Ammon's horn (tissue), 1 donor: ENCODE measurements at regions not wholly inside any gene's neighbourhood (a gene's known extent, or its start where the extent isn't known, plus 50 kb on each side); places are given as distances from the start of the nearest gene placed in this dataset.

Experiments used
- DNase-seq: peaks from one replicate; pipeline ENCODE4 v3.0.0-alpha.2; 2016; ENCODE audit warnings: low spot score

DNA sequence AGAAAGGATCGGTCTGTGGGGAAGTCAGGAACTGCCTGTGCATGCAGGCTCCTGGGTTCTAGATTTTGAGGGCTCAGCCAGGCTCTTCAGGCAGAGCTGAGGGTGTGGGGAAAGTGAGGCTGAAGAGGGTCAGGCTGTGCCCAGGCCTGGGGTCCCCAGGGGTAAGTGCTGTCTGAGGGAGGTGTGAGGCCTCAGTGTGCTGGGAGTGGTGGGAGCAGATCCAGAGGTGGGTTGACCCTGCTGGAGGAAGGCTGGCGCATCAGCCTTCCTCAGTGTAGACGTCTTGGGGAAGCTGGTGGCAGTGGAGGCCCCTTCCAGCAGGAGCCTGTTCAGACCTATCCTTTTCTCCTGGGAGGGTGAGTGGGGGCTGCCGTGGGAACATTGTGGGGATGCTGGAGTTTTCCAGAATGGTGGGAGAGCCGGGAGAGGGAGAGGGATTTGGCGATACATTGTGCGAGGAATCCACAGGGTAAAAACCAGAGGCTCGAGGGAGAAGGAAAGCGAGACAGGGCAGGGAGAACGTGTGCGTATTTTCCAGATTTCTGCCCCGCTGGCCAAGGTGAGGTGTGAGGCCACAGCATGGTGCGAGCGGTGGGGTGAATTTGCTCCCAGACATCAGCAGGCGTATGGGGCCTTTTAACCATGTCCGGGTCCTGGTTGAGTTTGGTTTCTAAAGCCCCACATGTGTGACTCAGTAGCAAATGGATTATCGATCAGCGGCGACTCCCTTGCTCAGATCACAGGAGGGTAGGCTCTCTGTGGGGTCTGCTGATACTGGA is 237.7 kb downstream of the TEX29 start:
- no peak for DNase-seq

DNA sequence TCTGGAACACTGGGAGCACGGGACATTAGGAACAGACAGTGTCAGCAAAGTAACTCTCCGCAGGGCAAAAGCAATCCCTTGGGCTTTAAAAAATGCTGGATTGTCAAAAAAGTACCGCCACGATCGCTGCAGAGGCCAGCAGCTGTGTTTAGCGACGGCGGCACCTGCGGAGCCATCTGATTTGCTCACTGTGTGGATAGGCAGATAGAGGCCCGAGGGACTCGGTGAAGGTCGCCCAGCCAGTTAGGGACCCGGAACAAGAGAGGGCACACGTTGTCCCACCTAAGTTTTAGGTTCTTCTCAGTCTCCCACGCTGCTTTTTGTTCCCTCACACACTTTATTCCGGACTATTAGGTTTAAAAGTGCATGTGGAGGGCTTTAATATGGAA is 238.3 kb downstream of the TEX29 start:
- DNase-seq, result no peak

DNA sequence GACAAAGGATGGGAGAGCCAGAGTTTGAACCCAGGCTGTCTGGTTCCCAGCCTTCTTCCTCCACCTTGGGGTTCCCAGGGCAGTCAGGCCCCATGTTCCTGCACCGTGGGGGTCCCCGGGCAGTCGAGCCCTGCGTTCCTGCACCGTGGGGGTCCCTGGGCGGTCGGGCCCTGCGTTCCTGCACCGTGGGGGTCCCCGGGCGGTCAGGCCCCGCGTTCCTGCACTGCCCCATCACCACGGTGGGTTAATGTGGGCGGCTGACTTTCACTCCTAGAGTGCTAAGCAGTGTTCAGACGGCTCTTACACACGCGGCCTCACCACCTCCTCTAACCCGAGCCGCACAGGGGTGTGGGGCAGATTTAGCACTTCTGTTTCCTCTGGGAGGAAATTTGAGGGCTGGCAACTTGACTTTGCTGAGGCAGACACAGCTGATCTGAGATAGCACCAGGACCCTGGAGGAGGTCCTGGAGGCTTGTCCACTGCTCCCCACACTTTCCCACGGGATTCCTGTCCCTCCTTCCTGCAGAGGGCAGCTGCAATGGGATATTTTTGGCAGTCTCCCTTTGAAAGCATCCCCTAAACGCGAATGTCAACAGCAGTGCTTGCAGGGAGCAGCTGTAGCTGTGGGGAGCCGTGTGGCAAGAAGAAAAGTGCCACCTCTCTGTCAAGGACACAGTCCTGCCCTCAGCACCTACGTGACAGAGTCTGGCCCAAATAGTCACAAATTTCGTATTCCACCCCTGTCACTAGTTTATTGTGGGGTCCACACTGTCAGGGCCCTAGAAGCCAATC is 239.4 kb downstream of the TEX29 start:
- DNase-seq, result no peak

DNA sequence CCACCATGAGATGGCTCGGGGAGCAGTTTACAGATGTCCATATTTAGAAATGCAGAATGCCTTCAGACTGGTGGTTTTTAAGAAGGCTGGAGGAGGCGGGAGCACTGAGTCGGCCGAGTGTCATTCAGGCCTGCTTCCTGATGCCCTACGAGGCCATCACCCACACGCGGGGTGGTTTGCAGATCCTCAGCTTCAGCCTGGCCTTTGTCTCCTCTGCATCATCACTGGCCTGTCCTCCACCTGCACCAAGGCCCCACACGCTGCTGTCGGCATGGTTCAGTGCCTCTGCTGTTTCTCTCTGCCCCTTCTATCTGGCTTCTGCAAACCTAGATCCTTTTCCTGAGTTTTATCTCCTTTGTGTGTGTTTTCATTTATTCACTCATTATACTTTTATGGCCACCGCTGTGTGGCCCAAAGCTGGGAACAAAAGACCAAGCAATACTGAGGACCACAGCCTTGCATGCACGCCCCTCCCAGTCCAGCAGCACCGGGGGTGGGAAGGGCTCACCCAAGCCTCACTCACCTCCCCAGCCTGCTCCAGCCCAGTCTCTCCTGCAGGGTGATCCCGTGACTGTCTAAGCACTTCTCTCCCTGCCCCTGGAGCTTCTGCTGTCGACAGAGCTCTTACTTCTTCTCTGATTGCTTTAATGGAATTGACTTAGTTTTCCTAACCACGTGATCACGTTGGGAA is 240.8 kb downstream of the TEX29 start:
- DNase-seq, result no peak

DNA sequence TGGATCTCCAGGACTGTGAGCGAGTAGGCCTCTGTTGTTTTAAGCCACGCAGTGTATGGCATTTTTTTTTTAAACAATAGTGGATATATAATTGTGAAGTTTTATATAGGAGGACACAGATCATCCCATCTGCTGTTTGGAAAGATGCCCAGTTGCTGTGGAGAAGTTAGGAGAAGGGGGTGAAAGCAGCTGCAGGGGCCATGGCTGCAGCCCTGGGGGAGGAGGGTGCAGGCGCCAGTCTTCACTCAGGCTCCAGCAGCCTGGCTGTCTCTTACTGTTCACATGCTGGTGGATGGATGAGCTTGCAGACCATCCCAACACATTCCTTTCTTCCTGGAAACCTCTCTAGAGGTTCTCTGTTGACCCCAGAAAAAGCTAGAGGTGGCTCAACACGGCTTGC is 242.3 kb downstream of the TEX29 start:
- DNase-seq, result no peak

DNA sequence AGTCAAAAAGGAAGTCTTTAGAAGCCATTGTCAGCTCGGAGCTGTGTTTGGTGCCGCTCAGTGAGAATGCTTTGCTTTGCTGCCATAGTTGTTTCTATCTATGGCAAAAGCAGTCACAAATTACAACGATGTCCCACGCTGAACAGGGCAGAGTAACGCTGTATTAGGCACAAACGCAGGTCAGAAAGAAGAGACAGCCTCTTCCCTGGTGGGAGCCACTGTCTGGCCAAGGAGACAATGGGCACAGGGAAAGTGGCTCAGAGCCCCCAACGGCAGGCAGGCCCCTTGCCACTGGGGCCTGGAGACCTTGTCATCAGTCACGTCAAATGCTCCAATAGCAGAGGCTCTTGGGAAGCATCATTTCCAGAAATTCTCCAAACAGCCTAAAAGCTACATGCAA is 244.2 kb downstream of the TEX29 start:
- no peak for DNase-seq

DNA sequence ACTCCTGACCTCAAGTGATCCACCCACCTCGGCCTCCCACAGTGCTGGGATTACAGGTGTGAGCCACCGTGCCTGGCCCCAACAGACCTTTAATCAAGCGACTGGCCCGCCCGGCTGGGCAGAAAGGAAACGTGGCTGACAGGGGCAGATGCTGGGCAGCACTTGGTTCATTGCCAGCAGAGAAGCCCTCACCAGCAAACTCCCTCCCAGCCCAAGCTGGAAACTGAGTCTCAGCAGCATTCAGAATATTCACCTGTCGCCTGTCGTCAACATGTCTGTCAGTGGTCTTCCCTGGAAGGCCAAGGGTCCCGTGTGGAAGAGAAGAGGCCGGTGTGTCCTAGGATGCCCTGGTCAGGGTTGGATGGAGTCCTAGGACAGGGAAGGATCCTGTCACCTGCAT is 245.0 kb downstream of the TEX29 start:
- no peak for DNase-seq

DNA sequence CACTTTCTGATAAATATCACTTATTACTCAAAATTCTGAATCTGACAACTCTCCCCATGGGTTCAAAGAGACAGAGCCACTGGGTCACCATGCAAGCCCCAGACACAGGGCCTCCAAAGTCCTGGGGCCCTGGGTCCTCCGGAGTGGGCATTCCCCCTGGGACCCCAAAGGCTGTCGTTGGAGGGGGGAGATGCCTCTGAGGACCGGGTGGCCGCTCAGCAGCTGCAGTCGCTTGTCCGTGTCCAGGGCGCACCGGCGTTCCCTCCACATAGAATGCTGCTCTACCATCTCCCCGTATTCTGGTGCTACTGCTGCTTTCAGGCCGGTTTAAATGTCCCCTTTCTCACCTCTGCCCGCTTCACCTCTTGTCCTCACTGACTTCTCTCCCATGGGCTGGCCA is 246.1 kb downstream of the TEX29 start:
- DNase-seq, result no peak

DNA sequence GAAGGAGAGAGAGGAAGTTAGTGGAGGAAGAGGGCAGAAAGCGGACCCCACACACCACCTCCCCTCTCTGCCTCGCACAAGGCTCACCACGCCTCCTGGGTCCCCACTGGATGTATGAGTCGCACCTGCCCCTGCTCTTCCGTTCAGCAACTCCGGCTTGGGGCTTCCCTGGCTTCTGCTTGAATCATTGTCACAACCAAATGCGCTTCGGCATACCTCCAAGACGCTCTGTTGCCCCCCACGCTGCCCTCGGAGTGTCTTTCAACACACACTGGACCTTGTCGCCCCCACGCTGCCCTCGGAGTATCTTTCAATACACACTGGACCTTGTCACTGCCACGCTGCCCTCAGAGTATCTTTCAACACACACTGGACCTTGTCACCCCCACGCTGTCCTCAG is 247.2 kb downstream of the TEX29 start:
- DNase-seq, result no peak

DNA sequence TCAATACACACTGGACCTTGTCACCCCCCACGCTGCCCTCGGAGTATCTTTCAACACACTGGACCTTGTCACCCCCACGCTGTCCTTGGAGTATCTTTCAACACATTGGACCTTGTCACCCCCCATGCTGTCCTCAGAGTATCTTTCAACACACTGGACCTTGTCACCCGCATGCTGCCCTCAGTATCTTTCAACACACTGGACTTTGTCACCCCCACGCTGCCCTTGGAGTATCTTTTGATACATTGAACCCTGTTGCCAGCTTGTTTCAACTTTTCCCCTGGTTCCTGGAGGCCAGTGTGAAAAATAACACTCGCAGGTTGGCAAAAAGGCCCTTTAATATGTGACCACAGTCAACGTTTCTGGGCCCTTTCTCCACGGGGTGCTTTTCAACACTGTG is 247.8 kb downstream of the TEX29 start:
- DNase-seq, result no peak

DNA sequence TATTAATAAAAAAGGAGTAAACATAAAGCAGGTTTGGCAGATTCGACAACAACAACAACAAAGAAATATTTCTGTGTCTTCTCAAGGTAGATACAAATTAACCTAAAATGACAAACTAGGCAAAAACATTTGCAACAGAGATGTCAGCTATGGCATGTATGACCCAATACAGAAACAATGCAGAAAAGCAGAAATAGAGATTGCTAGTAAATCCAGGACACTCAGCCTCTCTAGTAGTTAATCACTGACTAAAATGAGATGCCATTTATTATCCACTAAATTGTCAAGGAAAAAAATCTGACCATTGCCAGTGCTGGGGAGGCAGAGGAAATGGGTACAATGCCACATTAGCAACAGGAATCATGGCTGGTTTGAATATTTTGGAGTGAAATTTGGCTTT is 250.5 kb downstream of the TEX29 start:
- no peak for DNase-seq

DNA sequence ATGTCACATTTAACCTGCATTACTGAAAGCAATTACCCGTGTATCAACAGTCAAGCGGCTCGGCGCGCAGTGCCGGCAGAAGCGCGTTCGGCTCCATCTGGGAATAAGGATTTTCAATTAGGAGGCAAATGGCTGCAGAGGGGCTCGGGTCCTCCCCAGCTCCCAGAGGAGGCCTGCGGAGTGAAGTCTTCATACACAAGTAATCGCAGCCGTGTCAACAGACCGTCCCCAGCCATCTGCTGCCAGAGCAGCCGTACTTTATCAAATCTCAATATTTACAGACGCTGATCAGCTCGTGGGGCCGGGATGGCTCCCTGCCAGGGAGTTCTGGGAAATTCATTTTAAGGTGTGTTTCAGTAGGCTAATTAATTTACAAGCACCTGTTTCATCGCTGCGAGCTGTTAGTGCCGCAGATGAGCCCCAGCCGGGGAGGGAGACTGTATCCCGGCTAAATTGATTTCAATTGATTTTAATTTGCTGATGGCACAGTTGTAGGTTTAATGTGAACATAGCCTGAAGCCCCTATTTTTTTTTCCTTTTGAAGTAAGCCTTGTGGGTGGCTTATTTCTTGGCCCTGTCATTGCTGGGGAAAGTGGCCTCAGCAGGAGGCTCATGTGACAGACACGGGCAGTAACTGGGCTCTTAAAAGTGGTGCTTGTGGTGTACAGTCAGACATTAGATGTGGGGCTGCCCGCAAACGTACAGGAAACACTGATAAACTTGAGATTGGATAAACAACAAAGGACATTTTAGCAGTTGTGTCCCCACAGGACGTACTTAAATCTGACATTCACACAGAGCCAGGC is 252.7 kb downstream of the TEX29 start:
- no peak for DNase-seq

DNA sequence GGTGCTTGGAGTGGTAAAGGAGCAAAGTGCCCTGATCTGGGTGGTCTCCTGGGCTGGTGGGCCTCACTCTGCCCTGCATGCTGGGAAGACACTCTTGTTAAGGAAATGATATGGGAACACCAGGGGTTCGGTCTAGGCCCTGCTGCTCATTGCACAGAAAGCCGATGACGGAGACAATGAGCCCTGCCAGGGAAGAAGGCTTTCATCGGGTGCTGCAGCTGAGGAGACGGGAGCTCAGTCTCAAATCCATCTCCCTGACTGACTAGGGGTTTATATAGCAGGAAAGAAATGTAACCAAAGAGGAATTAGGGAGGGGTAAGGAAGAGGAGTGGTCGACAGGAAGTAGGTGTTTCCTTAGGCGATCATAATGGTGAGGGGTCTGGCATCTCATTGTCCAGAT is 253.4 kb downstream of the TEX29 start:
- DNase-seq, result no peak

DNA sequence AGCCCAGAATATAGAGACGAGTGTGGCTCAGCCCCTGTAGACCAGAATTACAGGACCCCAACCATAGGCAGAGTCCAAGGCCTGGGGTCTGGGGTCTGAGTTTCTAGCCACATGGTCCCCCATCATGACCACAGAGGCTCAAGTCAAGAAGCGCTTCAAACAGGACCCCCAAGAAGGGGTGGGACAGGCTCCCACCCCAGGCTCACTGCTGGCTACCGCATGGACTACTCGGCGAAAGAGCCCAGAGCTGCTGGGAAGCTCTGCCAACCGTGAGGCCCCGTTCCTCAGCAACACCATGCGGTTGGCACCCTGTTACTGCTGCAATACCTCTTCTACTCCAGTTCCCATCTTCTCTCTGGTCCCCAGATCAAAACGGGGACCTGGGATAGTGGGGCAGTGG is 254.8 kb downstream of the TEX29 start:
- DNase-seq, result no peak

DNA sequence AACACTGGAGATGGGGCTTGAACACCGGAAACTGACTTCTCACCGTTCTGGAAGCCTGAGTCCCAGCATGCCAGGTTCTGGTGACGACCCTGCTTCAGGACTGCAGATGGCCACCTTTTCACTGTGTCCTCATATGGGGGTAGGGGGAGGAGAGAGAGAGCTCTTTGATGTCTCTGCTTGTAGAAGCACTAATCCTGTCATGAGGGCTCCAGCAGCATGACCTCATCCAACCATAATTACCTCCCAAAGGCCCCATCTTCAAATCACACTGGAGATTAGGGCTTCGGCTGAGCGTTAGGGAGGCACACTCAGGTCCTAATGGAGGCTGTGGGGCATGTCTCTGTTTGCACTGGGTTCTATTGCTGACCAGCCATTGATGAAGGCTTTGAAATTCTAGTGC is 255.3 kb downstream of the TEX29 start:
- DNase-seq, result no peak

DNA sequence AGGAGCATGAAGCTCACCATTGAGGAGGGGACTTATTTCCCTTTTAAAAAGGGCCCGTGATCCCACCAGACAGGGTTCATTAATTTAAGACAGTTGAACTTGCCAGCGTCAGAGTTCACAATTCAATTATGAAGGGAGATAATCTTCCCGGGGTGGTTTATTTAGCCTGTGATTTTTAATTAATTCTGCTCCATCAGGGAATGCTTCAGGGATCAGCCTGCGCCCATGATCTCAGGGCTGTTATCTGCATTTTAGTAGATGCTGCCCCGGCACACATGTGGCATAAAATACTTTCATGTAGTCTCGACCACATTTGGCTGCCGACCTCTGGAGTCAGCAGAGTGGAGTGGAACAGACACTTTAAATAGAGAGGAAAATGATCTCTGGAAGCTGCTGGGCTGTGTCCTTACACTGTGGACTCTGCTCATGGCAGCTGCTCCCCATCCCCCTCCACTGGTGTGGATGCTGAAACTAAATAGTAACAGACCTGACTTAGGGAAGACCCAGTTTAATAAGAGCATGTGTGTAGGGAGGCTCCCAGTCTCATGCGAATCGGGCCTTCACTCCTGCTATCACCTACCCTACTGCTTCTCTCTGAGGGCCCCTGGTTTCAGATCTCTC is 256.9 kb downstream of the TEX29 start:
- DNase-seq, result no peak

DNA sequence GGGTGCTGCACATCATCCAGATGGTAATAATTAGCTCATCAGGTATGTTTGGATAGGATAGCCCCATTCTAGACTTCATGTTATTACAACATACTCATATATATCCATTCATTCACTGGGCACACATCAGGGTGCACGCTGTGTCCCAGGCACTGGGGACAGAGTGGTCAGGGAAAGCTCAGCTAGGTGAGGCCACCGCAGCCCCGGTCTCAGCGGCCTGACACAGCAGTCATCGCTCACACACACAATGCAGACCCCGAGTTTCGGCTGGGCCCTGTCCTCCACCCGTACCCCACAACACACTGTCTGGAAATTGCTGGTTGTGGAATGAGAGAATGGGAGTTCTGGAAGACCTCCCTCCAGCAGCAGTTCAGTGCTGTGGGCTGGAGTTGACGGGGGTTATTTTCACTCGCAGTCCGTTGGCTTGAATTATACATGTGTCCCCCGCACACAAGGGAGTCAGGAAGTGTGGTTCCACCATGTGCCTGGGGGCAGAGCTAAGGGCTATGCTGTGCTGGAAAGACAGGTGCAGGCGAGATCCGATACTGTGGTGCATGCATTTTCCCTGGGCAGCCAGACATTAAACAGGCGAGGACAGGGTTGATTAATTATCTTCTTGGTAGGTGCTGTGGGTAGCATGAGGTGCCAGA is 257.6 kb downstream of the TEX29 start:
- no peak for DNase-seq

DNA sequence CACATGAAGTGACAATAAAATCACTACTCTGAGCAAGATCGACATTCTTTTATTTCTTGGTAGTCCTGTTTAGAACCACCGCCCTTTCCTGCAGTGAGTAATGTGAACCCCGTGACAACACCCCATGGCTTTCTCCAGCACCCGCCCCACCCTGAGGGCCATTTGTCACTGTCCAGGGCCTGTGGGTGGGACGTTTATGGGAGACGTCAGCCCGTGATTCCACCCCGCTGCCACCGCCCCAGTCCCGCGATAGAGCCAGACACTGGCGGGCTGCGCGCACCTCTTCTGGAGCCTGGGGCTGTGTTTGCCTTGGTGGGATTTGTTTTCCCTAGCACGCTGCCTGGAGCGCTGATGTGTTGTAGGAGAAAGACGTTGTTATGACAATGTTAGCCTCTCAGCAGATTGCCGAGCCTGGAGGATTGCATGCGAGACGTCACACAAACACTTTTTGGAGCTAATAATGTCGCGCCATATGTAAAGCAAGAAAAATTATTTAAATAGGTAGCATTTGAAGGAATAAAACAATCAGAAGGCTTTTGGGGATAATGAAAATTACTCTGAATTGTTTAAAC is 263.7 kb downstream of the TEX29 start:
- no peak for DNase-seq

DNA sequence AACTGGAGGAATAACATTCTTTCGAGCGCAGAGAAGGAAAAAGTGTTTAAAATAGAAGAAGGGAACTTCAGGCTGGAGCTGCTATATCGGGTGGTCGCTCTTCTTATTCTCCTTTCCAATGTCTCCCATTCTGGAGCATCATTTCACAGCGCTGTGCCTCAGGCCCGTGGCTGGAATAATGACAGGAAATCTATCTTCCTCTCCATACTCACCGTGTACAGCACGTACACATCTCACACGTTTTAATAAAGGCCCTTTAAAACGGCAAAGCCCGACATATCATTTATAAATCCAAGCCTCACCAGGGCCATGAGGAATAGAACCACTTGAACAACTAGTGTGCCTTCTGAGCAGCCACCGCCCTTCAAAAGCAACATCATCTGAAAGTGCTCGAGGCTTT is 264.4 kb downstream of the TEX29 start:
- DNase-seq, result no peak

DNA sequence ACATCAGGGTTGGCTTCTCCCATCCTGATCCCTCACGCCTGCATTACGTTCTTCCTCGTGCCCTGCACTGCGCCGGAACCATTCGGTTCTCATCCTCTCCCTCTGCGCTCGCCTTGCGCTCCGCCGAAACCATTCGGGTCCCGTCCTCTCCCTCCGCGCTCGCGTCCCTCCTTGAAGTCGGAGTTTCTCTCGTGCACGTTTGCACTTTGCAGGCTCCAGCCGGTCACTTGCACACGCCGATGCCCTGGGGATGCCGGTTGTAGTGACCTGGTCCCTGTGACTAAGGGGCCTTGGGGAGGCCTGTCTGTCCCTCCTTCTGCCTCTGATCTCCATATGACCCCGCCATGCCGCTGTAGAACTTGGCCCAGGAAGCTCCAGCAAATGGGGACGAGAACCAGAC is 265.8 kb downstream of the TEX29 start:
- DNase-seq, result no peak

DNA sequence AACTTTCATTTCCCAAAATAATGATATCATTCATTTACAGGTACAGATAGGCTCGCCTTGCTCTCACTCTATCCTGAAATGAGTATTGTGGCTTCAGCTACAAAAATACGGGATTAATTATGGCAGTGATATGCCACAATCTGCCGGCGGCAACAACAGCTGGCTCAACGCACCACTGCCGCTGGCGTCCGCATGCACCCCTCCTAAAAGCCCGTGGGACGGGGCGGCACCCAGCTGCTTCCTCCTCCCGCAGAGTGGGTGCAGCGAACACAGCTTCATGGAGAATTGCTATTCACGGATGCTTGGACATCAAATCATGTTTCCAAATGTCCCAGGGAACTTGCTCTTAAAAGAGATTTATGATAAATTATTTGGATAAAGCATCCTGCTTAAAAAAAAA is 266.8 kb downstream of the TEX29 start:
- no peak for DNase-seq
